GM06990 (cell line): ENCODE measurements at regions not wholly inside any gene's neighbourhood (a gene's known extent, or its start where the extent isn't known, plus 50 kb on each side); places are given as distances from the start of the nearest gene placed in this dataset.

Source experiments
- DNase-seq: peaks from one replicate; pipeline ENCODE4 v3.0.0-alpha.2; 2011; ENCODE audit not compliant: insufficient read length; ENCODE audit errors: extremely low read depth
- H3K27me3 ChIP-seq: replicated peaks from 2 replicates; pipeline ENCODE4 v1.6.0; 2011; ENCODE audit warnings: low read length; ENCODE audit not compliant: control insufficient read depth, insufficient read depth
- H3K36me3 ChIP-seq: 2 replicates; pipeline ENCODE4 v1.5.1; 2011; ENCODE audit warnings: low read length; ENCODE audit not compliant: control insufficient read depth, insufficient read depth
- H3K4me3 ChIP-seq: replicated peaks from 2 replicates; pipeline ENCODE4 v1.5.1; 2011; ENCODE audit warnings: low read depth, mild to moderate bottlenecking, control low read depth, low read length
- TF ChIP-seq, protein P1 (sequence below): IDR thresholded peaks from 2 replicates; pipeline ENCODE4 v1.5.1; 2011; ENCODE audit warnings: low read length, control low read depth, mild to moderate bottlenecking, inconsistent platforms; ENCODE audit not compliant: insufficient read depth, poor library complexity, severe bottlenecking

- DNase-seq = no peak
- no peaks in the 10 kb centered on the region for H3K27me3 ChIP-seq
- H3K36me3 ChIP-seq = no peaks in the 10 kb centered on the region
- TF ChIP-seq, protein P1, sequence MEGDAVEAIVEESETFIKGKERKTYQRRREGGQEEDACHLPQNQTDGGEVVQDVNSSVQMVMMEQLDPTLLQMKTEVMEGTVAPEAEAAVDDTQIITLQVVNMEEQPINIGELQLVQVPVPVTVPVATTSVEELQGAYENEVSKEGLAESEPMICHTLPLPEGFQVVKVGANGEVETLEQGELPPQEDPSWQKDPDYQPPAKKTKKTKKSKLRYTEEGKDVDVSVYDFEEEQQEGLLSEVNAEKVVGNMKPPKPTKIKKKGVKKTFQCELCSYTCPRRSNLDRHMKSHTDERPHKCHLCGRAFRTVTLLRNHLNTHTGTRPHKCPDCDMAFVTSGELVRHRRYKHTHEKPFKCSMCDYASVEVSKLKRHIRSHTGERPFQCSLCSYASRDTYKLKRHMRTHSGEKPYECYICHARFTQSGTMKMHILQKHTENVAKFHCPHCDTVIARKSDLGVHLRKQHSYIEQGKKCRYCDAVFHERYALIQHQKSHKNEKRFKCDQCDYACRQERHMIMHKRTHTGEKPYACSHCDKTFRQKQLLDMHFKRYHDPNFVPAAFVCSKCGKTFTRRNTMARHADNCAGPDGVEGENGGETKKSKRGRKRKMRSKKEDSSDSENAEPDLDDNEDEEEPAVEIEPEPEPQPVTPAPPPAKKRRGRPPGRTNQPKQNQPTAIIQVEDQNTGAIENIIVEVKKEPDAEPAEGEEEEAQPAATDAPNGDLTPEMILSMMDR = no peak
- H3K4me3 ChIP-seq = no peak overlapping the region
Measured at GRCh38 chr4:171621646-171622045, 191.6 kb upstream of the GALNTL6 start.

GRCh38 chr4:171612907-171613306, 200.3 kb upstream of the GALNTL6 start:
- no peak for DNase-seq
- Histone ChIP-seq H3K4me3 (no peak overlapping the region), H3K27me3 (no peaks in the 10 kb centered on the region), H3K36me3 (no peaks in the 10 kb centered on the region)
- TF ChIP-seq, protein P1 = no peak

GRCh38 chr4:171602638-171603355, 210.4 kb upstream of the GALNTL6 start:
- no peak for DNase-seq
- Histone ChIP-seq H3K36me3 (no peaks in the 10 kb centered on the region), H3K27me3 (no peaks in the 10 kb centered on the region), H3K4me3 (no peak overlapping the region)
- TF ChIP-seq, protein P1 = no peak

DNA sequence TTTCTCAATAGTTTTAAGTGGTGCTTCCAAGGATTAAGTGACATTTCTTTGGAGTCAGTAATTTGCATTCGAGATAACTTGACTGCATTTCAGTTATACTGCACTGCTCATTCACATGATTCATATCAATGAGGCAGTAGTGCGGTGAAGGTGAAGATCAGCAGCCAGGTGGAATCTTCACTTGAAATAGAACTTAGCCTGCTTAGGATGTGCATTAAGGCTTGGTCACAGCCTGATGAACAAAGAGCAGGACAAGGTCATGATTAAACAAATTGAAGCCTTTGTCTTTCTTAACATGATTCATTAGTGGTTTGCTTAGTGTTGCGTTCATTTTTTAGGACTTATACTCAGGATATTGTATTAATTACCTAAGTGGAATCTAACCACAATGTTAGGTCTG, 212.1 kb upstream of the GALNTL6 start:
- TF ChIP-seq, protein P1 = no peak
- Histone ChIP-seq H3K36me3 (no peaks in the 10 kb centered on the region), H3K4me3 (no peak overlapping the region), H3K27me3 (no peaks in the 10 kb centered on the region)
- no peak for DNase-seq

DNA sequence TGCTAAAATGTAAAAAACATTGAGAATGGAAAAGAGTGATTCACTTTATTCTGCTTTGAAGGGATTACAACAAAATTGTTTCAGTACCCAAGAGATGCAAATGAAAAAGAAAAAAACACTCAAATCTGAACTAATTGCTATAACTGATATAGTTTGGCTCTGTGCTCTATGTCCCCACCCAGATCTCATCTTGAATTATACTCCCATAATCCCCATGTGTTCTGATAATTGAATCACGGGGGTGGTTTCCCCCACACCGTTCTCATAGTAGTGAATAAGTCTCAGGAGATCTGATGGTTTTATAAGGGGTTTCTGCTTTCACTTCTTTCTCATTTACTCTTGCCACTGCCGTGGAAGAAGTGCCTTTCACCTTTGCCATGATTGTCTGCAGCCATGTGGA, 213.6 kb upstream of the GALNTL6 start:
- no peak overlapping the region for H3K4me3 ChIP-seq
- TF ChIP-seq, protein P1 = no peak
- no peak for DNase-seq
- H3K36me3 ChIP-seq = no peaks in the 10 kb centered on the region
- no peaks in the 10 kb centered on the region for H3K27me3 ChIP-seq

- Histone ChIP-seq H3K27me3 (no peaks in the 10 kb centered on the region), H3K36me3 (no peaks in the 10 kb centered on the region), H3K4me3 (no peak overlapping the region)
- TF ChIP-seq, protein P1 = no peak
- no peak for DNase-seq
Measured at GRCh38 chr4:171594293-171594692, 218.9 kb upstream of the GALNTL6 start.
